ENCODE measurements at regions not wholly inside any gene's neighbourhood (a gene's known extent, or its start where the extent isn't known, plus 50 kb on each side); places are given as distances from the start of the nearest gene placed in this dataset.

DNA sequence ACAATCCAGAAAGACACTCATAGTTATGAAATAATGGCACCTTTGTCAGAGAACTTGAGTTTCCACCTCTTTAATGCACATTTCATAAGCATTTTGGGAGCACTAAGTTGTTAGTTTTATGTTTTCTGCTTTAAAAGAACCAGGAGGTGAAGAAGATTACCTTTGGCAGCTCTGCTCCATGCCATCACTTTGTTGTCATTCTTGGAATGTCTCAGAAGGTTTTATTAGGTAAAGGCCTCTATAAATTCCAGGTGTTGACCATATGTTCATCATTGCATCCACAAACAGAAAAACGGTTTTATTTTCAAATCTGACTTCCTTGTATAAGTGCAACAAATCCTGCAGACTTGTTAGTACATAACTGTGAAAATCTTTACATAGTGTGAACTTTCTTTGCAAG is 424.8 kb downstream of the MDFIC start:
- TF ChIP-seq, protein P1, sequence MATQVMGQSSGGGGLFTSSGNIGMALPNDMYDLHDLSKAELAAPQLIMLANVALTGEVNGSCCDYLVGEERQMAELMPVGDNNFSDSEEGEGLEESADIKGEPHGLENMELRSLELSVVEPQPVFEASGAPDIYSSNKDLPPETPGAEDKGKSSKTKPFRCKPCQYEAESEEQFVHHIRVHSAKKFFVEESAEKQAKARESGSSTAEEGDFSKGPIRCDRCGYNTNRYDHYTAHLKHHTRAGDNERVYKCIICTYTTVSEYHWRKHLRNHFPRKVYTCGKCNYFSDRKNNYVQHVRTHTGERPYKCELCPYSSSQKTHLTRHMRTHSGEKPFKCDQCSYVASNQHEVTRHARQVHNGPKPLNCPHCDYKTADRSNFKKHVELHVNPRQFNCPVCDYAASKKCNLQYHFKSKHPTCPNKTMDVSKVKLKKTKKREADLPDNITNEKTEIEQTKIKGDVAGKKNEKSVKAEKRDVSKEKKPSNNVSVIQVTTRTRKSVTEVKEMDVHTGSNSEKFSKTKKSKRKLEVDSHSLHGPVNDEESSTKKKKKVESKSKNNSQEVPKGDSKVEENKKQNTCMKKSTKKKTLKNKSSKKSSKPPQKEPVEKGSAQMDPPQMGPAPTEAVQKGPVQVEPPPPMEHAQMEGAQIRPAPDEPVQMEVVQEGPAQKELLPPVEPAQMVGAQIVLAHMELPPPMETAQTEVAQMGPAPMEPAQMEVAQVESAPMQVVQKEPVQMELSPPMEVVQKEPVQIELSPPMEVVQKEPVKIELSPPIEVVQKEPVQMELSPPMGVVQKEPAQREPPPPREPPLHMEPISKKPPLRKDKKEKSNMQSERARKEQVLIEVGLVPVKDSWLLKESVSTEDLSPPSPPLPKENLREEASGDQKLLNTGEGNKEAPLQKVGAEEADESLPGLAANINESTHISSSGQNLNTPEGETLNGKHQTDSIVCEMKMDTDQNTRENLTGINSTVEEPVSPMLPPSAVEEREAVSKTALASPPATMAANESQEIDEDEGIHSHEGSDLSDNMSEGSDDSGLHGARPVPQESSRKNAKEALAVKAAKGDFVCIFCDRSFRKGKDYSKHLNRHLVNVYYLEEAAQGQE (IDR thresholded peaks at IDR 0.05; ENCODE audit: insufficient replicate concordance, low read depth): no peak
- TF ChIP-seq, protein P2, sequence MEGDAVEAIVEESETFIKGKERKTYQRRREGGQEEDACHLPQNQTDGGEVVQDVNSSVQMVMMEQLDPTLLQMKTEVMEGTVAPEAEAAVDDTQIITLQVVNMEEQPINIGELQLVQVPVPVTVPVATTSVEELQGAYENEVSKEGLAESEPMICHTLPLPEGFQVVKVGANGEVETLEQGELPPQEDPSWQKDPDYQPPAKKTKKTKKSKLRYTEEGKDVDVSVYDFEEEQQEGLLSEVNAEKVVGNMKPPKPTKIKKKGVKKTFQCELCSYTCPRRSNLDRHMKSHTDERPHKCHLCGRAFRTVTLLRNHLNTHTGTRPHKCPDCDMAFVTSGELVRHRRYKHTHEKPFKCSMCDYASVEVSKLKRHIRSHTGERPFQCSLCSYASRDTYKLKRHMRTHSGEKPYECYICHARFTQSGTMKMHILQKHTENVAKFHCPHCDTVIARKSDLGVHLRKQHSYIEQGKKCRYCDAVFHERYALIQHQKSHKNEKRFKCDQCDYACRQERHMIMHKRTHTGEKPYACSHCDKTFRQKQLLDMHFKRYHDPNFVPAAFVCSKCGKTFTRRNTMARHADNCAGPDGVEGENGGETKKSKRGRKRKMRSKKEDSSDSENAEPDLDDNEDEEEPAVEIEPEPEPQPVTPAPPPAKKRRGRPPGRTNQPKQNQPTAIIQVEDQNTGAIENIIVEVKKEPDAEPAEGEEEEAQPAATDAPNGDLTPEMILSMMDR (IDR thresholded peaks at IDR 0.05; ENCODE audit: insufficient read depth, low read length): no peak

Measured in HL-60 (cell line).